ENCODE measurements at regions not wholly inside any gene's neighbourhood (a gene's known extent, or its start where the extent isn't known, plus 50 kb on each side); places are given as distances from the start of the nearest gene placed in this dataset.

GRCh38 chr4:67375291-67375690, 170.0 kb downstream of the CENPC start:
- Mint-ChIP-seq H3K36me3 (ENCODE audit: insufficient read depth, unreplicated experiment) (no peaks in the 10 kb centered on the region), H3K27ac (ENCODE audit: low read depth, unreplicated experiment) (no peak overlapping the region), H3K4me3 (ENCODE audit: unreplicated experiment) (no peak overlapping the region), H3K4me1 (ENCODE audit: insufficient read depth, unreplicated experiment) (no peaks in the 10 kb centered on the region), H3K27me3 (ENCODE audit: insufficient read depth, unreplicated experiment) (no peaks in the 10 kb centered on the region), H3K9me3 (ENCODE audit: unreplicated experiment) (no peaks in the 10 kb centered on the region)
- DNase-seq (ENCODE audit: unreplicated experiment) = no peak
- ChIA-PET CTCF (interaction anchor here (1.8 kb wide), 1 partner anchor 17 kb away, joined by 7 read pairs; no protein-coding TSS in a partner anchor), POLR2A (no interaction called here)
- TF ChIP-seq CTCF (IDR thresholded peaks at IDR 0.05; ENCODE audit: unreplicated experiment) = no peak
- BruUV-seq (replicated peaks) = no TSS peak
- intact Hi-C loops (cut with micrococcal nuclease) = no loop called here

GRCh38 chr4:67371615-67372014, 173.7 kb downstream of the CENPC start:
- Mint-ChIP-seq H3K4me3 (ENCODE audit: unreplicated experiment) (no peak overlapping the region), H3K27ac (ENCODE audit: low read depth, unreplicated experiment) (no peak overlapping the region), H3K9me3 (ENCODE audit: unreplicated experiment) (no peaks in the 10 kb centered on the region), H3K36me3 (ENCODE audit: insufficient read depth, unreplicated experiment) (no peaks in the 10 kb centered on the region), H3K27me3 (ENCODE audit: insufficient read depth, unreplicated experiment) (no peaks in the 10 kb centered on the region), H3K4me1 (ENCODE audit: insufficient read depth, unreplicated experiment) (peaks cover 2% of the 10 kb centered on the region)
- POLR2A ChIA-PET = no interaction called here
- DNase-seq (ENCODE audit: unreplicated experiment) = no peak
- intact Hi-C loops (cut with micrococcal nuclease) = no loop called here
- TF ChIP-seq CTCF (IDR thresholded peaks at IDR 0.05; ENCODE audit: unreplicated experiment) = no peak
- CTCF ChIA-PET = interaction anchor here (0.6 kb wide), 1 partner anchor 1608 kb away, joined by 3 read pairs; no protein-coding TSS in a partner anchor
- BruUV-seq (replicated peaks) = no TSS peak

DNA sequence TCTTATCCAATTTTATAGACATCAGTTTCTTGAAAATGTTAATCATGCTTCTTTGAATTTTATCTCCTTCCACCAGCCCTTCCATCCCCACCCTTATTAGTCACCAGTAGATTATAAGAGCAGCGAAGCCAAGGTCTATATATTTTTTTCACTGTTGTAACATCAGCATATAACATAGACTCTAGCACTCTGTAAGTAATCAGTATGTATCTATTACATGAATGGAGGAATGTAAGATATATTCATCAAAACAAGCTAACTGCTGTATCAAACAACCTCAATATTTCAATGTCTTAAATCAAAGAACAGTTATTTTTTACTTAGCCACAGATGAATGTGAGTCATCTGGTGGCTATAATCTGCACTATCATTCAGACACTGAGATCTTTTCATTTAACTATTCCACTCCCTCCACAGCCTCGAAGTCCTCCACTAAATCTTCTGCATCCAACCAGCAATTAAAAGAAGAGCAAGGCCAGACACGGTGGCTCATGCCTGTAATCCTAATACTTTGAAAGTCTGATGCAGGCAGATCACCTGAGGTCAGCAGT, 178.9 kb downstream of the CENPC start:
- Mint-ChIP-seq H3K4me1 (ENCODE audit: insufficient read depth, unreplicated experiment) (peaks cover 12% of the 10 kb centered on the region), H3K36me3 (ENCODE audit: insufficient read depth, unreplicated experiment) (no peaks in the 10 kb centered on the region), H3K9me3 (ENCODE audit: unreplicated experiment) (no peaks in the 10 kb centered on the region), H3K27me3 (ENCODE audit: insufficient read depth, unreplicated experiment) (no peaks in the 10 kb centered on the region), H3K27ac (ENCODE audit: low read depth, unreplicated experiment) (peak overlapping the region; percentile 29), H3K4me3 (ENCODE audit: unreplicated experiment) (no peak overlapping the region)
- ChIA-PET POLR2A (no interaction called here), CTCF (no interaction called here)
- no peak for DNase-seq (ENCODE audit: unreplicated experiment)
- BruUV-seq (replicated peaks) = no TSS peak
- TF ChIP-seq CTCF (IDR thresholded peaks at IDR 0.05; ENCODE audit: unreplicated experiment) = no peak
- intact Hi-C loops (cut with micrococcal nuclease) = no loop called here

DNA sequence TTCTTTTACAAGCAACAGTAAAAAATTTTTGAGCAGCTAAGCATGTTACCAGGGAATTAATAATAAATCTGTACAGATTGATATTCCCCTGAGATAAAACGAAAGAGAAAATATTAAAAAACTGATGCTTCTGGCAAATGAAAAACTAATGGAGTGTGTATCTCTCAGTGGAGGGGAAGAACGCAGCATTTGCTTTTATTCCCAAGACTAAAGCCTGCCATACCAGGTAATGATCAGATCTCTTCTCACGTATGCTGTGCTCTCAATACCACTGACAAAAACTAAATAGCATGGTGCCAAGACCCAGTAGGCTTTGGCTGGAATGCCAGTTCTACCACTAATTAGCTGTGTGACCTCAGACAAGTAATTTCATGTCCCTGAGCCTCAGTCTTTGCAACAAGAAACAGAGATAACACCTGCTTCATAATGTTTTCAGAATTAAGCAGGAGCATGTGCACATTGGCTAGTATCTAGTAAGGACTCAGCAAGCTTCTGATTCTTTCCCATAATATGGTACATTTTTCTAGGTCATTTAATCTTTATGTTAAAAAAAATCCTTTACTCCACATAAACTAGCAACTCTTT, 179.6 kb downstream of the CENPC start:
- no TSS peak for BruUV-seq (replicated peaks)
- TF ChIP-seq CTCF (IDR thresholded peaks at IDR 0.05; ENCODE audit: unreplicated experiment) = no peak
- Mint-ChIP-seq H3K36me3 (ENCODE audit: insufficient read depth, unreplicated experiment) (no peaks in the 10 kb centered on the region), H3K9me3 (ENCODE audit: unreplicated experiment) (no peaks in the 10 kb centered on the region), H3K27ac (ENCODE audit: low read depth, unreplicated experiment) (peak overlapping the region; percentile 29), H3K27me3 (ENCODE audit: insufficient read depth, unreplicated experiment) (no peaks in the 10 kb centered on the region), H3K4me1 (ENCODE audit: insufficient read depth, unreplicated experiment) (peaks cover 12% of the 10 kb centered on the region), H3K4me3 (ENCODE audit: unreplicated experiment) (no peak overlapping the region)
- ChIA-PET POLR2A (interaction anchor here (1.1 kb wide), 1 partner anchor 16 kb away, joined by 3 read pairs; no protein-coding TSS in a partner anchor), CTCF (interaction anchor here (1.7 kb wide), 1 partner anchor 27 kb away, joined by 5 read pairs; no protein-coding TSS in a partner anchor)
- intact Hi-C loops (cut with micrococcal nuclease) = no loop called here
- no peak for DNase-seq (ENCODE audit: unreplicated experiment)
